ENCODE measurements at regions not wholly inside any gene's neighbourhood (a gene's known extent, or its start where the extent isn't known, plus 50 kb on each side); places are given as distances from the start of the nearest gene placed in this dataset.

DNA sequence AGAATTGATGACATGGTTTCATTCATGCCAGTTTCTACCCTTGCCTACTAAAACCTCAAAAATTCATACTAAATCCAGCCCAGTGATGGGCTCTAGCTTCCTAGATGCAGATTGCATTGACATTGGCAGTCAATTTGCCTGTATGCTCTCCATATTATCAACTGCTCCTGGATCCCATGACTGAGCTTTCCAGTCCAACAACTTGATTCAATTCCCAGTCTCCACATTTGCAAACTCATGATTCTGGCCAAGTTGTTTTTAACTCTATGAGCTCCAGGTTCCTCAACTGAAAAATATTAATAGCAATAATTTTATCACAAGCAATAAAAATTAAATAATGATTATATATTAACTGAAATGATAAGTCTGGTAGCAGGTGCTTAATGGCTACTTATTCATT lies 51.0 kb upstream of the DSC1 start:
- DNase-seq, result no peak

DNA sequence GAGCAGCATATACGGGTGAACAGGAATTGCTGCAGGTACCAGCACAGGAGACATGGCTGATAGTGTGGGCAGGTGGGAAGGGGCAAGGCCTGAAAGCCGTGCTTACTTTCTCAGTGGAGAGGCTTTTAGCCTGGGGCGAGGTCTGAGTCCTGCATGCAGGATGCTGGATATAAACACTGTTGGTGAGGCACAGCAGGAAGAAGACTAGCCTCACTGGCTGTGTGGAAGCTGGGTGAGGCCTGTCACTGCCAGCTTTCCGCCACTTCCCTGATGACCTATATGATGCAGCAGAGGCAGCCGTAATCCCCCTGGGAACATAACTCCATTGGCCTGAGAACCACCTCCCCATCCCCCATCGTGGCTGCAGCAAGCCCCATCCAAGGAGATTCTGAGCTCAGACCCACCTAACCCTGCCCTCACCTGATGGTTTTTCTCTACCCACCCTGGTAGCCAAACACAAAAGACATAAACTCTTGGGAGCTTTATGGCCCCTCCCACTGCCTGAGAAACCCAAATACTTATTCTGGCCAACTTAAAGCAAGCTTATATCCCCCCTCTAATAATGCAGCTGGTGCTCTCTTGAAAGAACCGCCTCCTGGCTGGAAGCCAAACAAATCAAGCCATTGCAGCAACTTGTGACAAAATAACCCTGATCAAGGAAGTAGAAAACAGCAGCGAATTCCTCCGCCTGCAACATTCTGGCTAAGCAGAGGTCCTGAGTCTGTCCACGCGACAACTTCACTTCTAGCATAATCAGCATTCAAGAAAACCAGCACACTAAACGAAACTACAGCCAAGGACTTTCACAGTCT lies 54.6 kb upstream of the DSC1 start:
- no peak for DNase-seq

DNA sequence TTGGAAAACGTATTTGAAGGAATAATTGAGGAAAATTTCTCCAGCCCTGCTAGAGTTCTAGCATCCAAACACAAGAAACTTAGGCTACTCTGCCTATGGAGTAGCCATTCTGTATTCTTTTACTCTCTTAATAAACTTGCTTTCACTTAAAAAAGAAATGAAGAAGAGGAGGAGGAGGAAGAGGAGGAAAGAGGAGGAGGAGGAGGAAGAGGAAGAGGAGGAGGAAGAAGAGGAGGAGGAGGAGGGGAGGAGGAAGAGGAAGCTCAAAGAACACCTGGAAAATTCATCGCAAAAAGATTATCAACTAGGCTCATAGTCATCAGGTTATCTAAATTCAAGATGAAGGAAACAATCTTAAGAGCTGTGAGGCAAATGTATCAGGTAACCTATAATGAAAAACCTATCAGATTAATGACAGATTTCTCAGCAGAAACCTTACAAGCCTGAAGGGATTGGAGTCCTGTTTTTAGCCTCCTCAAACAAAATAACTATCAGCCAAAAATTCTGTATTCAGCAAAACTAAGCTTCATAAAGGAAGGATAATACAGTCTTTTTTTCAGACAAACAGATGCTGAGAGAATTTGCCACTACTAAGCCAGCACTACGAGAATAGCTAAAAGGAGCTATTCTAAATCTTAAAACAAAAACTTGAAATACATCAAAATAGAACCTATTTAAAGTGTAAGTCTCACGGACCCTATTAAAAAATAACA lies 56.2 kb upstream of the DSC1 start:
- DNase-seq, result no peak

DNA sequence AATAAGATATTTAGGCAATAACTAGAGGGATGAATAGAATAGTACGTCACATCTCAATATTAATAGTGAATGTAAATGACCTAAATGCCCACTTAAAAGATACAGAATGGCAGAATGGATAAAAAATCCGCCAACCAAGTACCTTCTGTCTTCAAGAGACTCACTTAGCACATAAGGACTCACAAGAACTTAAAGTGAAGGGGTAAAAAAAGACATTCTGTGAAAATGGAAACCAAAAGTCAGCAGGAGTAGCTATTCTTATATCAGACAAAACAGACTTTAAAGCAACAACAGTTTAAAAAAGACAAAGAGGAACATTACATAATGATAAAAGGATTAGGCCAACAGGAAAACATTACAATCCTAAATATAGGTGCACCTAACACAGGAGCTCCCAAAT lies 56.7 kb upstream of the DSC1 start:
- no peak for DNase-seq

DNA sequence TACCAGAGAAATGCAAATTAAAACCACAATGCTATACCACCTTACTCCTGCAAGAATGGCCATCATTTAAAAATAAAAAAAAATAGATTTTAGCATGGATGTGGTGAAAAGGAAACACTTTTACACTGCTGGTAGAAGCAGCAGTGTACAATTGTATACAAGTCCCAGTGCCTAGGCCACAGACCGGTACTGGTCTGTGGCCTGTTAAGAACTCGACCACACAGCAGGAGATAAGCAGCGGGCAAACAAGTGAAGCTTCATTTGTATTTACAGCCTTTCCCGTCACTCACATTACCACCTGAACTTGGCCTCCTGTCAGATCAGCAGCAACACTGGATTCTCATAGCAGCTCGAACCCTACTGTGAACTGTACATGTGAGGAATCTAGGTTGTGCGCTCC lies 60.7 kb upstream of the DSC1 start:
- no peak for DNase-seq

DNA sequence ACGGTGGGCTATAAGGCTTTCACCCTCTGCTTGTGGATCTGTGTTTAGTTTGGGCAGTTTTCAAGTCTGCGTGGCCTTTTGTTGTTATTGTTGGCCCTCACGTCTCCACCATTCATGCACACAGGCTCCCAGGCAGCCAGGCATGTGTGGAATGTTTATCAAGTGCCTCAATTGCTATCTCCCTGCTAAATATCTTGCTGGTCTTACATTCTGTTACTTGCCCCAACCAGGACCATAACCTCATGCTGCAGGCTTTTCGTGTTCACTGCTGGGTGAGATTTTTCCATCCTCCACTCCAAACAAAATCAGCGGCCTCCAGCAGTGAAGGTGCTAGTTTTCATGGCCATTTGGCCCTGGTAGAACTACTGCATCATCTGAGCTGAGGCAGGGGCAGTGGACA lies 63.0 kb upstream of the DSC1 start:
- no peak for DNase-seq

DNA sequence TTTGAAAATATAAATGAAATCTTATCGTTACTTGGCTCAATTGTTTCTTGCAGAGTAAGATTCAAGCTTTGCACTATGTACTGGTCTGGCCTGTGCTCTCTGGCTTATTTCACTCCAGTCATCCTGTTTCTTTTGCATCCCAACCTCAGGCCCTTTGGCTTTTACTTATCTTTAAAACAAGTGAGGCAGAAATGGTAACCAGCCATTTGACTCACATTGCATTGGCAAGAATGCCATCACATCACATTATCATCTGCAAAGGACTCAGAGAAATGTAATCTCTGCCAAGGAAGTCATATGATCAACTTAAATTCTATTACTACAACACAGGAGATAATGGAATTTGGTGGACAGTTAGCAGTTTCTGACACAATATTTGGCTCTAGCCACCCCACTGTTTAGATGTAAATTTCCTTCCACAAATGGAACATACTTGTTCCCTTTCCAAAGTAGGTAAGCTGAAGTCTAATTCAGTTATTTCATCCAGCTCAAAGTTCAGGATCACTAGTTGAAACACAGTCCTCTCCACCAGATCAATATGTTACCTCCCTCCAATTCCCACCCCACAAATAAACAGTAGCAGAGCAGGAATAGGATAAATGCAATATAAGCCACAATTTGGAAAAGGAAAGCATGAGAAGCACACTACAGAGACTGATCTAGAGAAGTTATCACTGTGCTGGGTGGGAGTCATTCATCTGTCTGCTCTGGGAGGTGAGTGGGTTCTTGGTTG lies 65.0 kb upstream of the DSC1 start:
- DNase-seq, result no peak

DNA sequence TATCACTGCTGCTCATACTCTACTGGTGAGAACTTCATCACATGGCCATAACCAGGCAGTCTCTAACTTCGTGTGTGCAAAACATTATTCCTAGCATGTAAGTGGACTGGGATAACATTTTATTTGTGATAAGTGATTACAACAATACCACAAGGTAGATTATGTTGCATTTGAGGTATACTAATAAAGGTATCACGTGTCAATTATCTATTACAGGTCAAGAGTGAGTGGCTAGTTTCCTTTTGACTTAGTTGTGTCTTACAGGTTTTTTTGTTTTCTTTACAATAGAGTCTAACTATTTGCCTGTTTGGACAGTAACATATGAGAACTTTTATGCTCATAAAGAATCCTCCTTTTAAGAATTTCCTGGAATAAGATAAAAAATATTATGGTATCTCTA lies 67.2 kb upstream of the DSC1 start:
- DNase-seq, result no peak

DNA sequence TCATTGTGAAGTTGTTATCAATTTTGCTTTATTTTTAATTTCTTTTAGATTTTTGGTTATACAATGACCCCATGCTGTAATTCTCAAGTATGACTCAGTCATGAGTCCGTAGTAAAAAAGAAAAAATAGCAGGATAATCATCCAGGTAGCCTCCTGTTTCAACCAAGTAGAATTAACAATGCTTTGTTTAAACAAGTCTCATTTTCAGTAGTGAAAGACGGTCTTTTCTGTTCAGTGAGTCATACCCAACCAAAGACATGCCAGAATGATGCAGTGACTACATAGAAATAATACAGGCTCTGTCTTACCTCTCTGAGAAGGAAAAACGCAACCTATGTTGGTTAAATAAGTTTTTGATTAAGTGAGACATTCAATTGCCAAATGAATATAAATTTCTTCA lies 67.8 kb upstream of the DSC1 start:
- DNase-seq, result no peak

DNA sequence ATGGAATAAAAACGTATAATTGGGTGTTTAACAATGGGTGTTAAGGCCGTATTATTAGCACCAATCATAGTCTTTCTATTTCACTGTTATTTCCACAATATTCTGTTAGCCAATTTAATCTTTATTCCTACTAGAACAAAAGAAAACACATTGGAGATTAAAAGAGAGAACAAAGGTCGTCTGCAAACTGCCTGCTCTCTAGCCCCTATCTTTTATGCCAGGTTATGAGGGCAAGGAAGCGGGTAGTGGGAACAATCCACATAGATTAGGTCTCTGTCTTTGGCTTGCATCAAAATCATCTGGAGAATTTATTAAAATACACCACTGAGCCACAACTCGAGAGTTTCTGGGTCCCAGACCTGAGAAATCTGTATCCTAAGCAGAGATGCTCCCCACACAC lies 69.4 kb upstream of the DSC1 start:
- DNase-seq, result no peak

DNA sequence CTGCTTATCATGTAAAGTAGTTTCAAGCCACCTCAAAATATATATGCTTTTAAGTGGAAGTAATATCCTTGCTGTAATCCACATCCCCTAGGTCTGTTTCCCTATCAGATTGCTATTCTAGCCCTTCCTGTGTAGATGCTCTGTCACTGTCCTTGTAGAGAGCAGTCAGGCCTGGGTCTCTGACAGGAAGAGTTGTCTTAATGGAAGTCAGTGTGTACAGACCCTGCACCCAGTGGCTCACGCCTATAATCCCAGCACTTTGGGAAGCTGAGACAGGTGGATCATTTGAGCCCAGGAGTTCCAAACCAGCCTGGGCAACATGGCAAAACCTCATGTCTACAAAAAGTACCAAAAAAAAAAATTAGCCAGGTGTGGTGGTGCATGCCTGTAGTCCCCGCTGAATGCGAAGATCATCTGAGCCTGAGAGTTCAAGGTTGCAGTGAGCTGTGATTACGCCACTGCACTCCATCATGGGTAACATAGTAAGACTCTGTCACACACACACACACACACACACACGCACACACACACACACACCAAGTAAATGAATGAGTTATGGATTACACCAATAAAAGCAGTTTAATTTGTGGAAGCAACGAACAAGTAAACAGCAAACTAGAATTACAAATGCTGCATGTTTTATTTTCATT lies 70.2 kb upstream of the DSC1 start:
- DNase-seq, result no peak

DNA sequence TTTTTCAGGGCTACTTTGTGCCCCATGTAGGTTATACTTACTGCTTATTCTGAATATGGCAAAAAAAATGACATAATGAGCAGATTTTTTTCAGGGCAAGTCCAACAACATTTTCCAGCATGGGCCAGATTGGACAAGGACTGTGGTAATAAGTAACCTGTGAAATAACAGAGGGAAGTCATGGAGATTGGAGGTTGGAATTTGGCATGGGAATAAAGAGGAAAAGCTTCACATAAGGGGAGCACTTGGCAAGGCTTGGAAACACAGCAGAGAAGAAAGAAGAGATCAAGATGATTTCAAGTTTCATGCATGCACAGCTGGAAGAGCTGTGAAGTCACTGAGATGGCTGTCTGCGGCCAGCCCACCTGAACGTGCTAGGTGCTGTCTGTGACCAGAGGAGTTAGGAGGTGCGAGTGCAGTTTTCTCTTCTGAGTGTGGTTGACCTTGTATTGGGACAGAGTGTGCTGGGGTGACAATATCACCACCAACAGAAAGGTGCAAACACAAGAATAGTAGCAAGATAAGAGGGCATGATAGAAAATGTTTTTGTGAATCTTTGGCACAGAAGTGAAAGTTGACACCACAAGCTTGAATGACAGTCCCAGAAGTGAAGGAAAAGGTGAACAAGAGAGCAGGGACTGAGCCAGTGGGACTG lies 71.1 kb upstream of the DSC1 start:
- no peak for DNase-seq

DNA sequence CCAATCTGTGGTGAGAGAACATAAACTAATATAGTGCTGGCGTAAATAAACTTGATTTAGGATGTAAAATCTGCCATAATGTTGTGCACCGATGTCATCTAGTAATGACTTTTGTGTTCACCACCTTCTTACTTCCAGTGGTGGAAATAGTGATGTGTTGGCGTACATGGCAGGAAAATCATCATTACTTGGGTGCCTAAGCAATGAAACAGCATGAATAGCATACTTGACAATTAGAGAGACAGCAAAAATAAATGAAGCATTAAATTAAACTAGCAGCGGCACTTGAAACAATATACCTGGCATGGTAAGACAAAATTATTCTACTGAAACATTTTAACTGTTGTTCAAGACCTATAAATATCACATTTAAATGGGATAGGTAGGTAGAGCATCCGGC lies 73.2 kb upstream of the DSC1 start:
- no peak for DNase-seq

DNA sequence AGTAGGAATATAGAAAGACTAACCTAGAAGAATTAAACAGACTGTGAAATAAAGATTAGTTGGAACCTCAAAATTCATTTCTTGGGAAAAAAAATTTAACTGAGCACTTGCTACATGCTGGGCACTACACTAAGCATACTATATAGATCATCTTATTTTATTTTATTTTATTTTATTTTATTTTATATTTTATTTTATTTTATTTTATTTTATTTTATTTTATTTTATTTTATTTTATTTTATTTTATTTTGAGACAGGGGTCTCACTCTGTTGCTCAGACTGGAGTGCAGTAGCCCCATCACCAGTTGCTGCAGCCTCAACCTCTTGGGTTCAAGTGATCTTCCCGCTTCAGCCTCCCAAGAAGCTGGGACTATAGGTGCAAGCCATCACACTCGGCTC lies 74.5 kb upstream of the DSC1 start:
- no peak for DNase-seq

DNA sequence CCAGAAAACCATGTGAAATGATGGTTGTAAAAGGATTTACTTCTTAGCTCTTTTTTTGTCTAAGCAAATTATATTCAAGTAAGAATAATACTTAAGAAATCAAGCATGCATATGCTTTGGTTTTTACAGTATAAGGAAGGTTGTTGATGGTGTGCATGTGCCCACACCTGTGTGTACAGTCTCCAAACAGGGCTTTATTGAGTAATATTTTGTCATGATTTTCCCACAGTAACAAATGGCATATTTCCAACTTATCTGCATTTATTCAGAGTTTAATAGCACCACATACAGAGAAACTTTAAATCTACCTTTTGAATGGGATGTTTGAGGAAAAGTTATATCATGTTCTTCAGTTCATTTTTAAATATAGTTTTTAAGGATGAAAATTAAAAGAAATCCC lies 76.5 kb upstream of the DSG1 start:
- DNase-seq, result no peak

DNA sequence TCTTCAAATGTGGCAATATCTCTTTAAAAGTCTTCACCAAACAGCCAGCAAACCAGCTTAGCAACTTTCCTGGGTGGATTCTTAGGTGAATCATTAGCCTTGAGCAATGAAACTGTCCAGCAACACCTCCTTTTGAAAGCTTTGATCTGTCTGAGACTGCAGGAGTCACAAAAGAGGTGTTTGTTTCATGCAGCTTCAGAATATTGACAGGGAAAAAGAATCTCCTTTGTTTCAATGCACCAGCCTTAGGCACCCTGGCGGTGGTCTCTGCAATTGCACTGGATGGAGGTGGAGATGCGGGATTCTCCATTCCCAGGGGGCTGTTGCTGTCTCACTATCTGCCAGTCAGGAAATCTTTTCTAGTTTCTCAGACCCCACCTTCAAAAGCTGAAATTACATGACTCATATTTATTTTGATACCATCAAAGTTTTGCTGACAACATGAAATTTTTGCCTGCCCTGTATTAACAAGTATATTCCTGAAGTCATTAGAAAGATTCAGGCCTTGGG lies 76.0 kb upstream of the DSG1 start:
- no peak for DNase-seq

DNA sequence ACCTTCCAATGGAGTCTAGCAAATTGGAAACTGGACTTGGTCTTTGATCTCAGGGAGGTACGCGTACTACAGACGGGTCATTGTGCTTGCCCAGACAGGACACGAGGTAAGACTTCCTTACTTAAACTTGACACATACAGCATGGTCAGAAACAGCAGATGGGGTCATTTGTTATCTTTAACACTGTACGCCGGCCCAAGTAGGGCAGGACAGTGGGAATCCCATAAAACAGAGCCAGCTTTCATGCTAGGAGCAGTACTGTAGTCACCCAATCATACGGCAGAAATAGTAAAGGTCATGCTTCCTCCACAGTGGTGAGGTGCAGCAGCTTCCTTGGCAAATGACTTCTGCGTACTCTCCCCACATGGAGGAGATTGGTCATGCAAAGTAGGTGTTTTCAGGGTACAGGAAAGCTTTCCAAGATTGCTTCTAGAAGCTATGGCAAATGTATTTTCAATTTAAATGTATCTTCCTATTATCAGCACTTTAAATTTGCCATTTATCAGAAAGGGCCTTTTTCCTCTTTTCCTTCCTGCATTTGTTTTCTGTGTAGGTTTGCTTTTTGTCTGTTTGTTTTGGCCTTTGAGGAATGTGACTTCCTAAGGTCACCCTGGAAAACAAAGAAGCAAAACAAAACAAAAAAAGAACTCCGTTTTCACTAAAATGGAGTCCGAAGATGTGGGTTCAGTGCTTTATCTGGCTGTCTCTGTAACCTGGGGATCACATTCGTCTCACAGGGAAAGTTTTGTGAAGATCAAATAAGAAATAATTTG lies 74.0 kb upstream of the DSG1 start:
- DNase-seq, result no peak

DNA sequence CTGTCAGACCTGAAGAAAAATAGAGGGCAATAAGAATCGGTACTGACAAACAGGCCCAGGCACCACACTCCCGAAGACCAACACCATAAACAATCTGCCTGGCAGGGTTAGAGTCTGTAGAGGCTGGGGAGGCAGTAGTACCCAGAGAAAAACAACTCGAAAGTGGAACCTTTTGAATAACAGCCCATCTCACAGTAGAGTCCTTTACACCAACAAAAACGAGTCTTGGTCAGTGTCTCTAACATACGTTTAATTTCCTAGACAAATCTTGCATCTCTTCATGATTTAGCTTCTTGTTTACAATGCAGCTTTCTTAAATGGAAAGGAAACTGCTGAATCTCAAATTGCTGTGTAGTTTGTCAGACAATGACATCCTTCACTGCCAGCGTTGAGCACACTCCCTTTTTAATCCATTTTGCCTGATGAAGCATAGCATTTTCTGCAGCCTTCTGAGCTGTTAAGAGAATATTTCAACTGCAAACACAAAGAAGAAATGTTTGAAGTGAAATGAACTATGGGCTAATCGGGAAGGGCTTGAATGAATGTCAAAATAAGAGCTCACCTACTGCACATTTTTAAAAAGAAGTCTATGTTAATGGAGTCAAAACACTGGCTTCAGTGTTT lies 73.1 kb upstream of the DSG1 start:
- peak; percentile 5 for DNase-seq

DNA sequence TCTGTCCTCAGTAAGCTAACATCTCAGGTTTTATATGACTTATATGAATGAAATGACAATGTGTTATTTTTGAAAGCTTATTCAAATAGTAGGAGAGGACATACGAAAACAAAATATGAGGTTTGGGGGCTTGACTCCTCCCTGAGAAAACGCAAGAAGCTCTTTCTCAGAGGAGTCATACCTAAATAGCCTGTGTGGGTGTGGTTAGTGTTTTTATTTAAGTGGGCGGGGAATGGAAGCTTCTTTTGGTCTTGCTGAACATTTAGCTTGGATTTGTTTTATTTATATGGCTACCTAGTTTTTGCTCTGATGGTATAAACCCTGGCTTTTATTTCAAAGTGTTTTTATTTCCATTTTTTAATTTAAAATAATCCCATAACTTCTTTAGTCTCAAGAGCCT lies 72.1 kb upstream of the DSG1 start:
- no peak for DNase-seq

DNA sequence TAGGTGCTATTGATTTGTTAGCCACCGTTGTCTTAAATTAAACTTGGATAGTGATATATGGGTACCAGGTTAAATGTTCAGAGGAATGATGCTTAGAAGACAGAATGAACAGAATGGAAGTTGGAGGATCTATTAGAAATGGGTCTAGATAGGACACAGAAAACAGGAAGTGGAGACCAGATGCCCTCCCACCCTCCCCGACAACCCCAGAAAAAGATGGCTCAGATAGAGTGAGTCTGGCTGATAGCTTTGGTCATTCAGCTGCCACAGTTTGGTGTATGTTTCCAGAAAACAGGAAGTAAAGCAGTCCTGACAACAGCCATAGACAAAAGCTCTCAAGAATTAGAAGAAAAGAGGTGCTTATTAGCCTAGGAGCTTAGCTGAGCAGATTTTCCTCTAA lies 71.5 kb upstream of the DSG1 start:
- no peak for DNase-seq

DNA sequence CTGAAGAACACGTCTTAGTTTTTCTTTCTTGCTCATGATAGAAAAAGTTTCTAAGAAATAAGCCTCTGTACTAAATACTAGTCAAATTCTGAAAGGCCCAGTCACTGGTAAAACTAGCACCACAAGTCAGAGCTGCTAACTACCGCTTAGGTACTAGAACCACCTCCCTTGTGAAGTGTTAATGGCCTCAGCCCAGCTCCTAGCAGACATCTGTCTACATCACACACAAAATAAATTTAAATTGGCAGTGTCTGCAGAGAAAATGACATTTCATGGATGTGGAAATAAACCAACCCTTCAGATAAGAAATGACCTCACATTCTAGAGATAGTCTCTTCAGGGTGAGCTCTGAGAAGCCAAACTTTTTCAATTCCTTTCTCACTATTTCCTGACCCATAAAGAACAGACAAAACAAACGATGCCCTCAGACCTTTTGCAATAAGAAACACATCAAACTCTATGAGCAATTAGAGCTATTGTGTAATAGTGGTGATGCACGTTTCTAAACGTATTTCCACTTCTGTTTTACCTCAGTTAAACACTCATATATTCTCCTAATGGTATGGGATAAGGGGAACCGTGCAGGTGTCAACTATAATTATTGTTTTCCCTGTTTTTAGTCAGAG lies 70.3 kb upstream of the DSG1 start:
- DNase-seq, result no peak

Measured in NCI-H1417 treated with DMSO at 0.1 percent for 48 hours (cell line).